Prostate gland (tissue), 2 donors: ENCODE measurements at regions not wholly inside any gene's neighbourhood (a gene's known extent, or its start where the extent isn't known, plus 50 kb on each side); places are given as distances from the start of the nearest gene placed in this dataset.

ENCODE experiments used
- POLR2A ChIP-seq: fragments of 450-650 bp; IDR thresholded peaks from one replicate; pipeline ENCODE4 v1.6.1; 2016; ENCODE audit warnings: antibody characterized with exemption, mild to moderate bottlenecking
- POLR2AphosphoS5 ChIP-seq: sonication (generic); formaldehyde crosslinking; IDR thresholded peaks from one replicate; pipeline ENCODE4 v1.6.1; 2017; ENCODE audit warnings: antibody characterized with exemption
- TF ChIP-seq, protein P1 (sequence below), 4 experiments: fragments of 200-600 bp in 2 of 4; fragments of 450-650 bp in 2 of 4; sonication (generic) in 2 of 4; IDR thresholded peaks; 1 replicate in 3 of 4; 2 replicates in 1 of 4; pipeline ENCODE4 v1.5.1; 2016 to 2019; ENCODE audit warnings: antibody characterized with exemption in 4 of 4, mild to moderate bottlenecking in 2 of 4, moderate library complexity in 2 of 4

DNA sequence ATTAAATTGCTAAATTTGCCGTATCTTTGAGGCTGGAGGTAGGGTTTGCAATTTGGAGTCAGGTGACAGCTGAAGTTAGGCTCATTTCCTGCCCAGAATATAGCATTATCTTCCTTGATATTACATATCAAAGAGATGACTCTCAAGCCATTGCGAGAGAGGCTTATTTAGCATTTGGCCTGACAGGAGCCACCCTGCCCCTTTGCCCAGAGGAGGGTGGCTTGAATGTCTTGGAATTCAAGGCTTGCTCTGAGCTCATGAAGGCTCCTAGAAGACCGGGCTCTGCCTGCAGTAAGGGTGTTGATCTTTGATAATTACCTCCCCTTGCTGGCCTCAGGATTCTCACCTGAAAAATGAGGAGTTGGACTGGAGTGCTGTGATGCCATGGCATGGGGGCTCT is 251.4 kb upstream of the C2CD4B start:
- TF ChIP-seq POLR2A: no peak
- TF ChIP-seq, protein P1, sequence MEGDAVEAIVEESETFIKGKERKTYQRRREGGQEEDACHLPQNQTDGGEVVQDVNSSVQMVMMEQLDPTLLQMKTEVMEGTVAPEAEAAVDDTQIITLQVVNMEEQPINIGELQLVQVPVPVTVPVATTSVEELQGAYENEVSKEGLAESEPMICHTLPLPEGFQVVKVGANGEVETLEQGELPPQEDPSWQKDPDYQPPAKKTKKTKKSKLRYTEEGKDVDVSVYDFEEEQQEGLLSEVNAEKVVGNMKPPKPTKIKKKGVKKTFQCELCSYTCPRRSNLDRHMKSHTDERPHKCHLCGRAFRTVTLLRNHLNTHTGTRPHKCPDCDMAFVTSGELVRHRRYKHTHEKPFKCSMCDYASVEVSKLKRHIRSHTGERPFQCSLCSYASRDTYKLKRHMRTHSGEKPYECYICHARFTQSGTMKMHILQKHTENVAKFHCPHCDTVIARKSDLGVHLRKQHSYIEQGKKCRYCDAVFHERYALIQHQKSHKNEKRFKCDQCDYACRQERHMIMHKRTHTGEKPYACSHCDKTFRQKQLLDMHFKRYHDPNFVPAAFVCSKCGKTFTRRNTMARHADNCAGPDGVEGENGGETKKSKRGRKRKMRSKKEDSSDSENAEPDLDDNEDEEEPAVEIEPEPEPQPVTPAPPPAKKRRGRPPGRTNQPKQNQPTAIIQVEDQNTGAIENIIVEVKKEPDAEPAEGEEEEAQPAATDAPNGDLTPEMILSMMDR (IDR thresholded peaks at IDR 0.05): no peak
- no peak for TF ChIP-seq POLR2AphosphoS5
